GM18867 (cell line): ENCODE measurements at regions not wholly inside any gene's neighbourhood (a gene's known extent, or its start where the extent isn't known, plus 50 kb on each side); places are given as distances from the start of the nearest gene placed in this dataset.
"Not testable (repeated sequence)": the region's sequence is repeated elsewhere in the genome, so short reads cannot be mapped to it uniquely, and the experiment has no call there.

Source experiments
- ATAC-seq: cut with Tn5 transposase; IDR thresholded peaks from one replicate; pipeline ENCODE4 v1.9.1; 2021; ENCODE audit warnings: mild to moderate bottlenecking, moderate library complexity; ENCODE audit not compliant: unreplicated experiment

DNA sequence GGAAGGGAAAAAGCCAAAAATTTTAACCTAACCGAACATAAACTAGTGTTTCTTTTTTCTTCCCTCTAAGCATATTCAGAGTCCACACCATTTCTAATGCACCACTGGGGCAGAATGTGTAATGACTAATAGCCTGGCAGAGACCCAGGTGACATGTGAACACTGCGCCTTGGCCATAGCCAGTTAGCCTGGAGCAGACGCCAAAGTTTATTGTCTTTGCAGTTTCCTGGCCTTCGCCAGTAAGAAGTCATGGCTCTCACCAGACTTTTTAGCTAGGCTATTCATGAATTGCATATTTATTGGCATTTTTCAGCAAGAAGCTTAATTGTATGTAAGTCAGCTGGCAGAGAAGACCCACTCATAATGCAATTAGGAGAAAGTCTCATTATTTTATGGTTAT, 182.8 kb upstream of the SLC27A6 start:
- no peak for ATAC-seq

DNA sequence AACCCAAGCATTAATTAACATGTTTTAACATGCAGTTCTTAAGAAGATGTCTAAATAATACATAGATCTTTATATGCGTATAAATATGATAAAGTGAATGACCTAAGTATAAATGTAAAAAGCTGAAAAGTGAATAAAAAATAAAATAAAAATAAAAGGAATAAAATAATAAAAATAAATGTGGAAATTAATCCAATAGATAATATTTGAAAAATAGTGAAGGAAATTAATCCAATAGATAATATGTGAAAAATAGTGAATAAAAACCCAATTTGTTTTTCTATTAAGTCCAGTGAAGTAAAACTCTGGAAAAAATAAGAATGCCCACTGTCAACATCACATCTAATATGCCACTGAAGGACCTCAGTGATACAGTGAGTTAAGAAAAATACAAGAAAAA, 180.6 kb upstream of the SLC27A6 start:
- no peak for ATAC-seq

DNA sequence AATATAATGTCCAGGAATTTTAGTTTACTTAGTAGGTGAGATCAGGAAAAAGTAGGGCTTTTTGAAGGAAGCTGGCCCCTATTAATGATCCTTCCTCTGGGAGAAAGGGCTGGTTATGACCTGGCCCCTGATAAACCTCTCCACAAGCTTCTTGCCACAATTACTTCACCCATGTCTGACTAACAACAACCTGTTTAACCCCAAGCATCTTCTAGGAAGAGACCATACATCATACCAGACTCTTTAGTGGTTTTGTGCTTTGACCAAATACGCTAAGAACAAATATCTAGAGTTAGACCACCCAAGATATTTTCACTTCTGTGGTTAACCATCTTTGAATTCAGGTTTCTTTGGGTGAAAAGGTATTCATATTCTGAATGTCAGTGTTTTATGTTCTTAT, 174.0 kb upstream of the SLC27A6 start:
- ATAC-seq, result no peak

DNA sequence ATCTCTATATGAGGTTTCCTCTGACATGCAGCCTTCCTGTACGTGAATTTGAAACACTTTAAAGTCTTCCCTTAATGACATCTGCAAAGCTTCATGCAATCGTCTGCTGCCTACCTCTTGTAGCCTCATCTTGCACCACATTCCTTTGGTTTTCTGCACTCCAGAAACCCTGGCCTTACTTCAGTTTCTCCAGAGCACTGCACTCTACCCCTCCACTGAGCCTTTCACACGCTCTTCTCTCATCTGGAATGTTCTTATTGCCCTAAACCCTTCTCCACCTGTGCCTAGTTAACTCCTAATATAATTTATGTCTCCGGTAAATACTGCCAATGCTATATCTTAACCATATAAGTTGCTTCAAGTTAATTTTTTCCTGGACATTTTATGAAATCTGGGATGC, 168.8 kb upstream of the SLC27A6 start:
- ATAC-seq, result no peak

DNA sequence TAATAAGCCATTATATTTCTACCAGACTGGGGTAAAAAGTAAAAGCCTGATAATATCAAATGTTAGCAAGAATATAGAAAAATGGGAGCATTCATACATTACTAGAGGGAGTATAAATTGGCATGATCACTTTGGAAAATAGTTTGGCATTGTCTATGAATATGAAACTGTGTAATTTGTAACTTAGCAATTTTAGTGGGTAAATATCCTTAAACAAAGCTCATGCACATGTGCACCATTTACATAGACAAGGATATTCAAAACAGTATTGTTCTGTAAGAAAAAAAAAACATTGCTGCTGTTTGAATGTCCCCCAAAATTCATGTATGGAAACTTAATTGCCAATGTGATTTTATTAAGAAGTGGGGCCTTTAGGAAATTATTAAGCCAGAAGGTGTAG, 166.4 kb upstream of the SLC27A6 start:
- no peak for ATAC-seq

- no peak for ATAC-seq
Observed at GRCh38 chr5:128799945-128800344, 165.3 kb upstream of the SLC27A6 start.

DNA sequence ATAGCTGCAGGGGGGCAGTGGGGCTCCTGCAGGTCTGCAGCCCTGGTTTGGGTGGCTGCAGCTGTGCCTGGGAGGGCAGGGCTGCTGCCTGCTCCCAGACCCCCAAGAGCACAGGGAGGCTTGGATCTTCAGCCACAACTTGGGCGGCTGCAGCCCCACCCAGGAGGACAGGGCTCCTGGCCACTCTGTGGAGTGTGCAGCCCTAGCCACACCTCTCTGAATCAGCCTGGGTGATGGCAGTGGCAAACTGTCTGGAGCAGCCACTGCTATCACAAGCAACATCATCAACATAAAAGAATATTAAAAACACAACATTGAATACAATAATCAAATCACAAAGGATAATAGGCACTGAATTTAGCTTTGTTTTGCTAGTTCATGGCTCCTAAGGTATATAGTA, 164.9 kb upstream of the SLC27A6 start:
- ATAC-seq, result no peak

DNA sequence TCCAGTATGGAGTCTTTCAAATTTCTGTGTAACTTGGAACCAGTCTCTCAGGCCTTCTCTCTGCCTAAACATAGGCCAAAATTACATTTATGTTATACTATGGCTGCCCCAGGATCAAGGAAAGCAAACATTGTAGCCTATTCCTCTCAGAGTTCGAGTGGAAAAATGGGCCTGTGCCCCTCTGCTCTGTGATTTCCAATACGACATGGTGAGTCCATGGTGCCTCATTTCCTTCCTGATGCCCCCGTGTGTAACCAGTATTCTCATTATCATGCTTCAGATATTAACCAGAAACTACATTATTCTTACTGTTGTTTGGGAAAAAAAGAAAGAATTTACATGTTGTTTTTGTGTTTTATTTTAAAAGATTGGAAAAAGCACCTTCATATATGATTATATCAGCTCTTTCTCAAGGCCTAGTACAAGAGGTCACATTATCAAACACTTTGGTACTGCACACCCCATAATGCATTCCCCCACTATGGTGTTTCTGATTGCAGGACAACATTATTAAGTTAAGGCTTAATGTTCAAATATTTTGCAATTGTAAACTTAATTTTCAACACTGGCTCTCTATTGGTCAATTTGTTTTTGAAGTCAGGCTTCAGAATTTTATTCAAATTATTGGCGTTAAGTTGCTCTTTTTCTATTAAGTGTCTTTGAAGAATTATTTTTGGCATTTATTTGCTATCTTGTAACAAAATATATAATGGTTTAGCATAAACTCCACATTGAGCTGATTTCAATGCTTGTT, 151.8 kb upstream of the SLC27A6 start:
- no peak for ATAC-seq

DNA sequence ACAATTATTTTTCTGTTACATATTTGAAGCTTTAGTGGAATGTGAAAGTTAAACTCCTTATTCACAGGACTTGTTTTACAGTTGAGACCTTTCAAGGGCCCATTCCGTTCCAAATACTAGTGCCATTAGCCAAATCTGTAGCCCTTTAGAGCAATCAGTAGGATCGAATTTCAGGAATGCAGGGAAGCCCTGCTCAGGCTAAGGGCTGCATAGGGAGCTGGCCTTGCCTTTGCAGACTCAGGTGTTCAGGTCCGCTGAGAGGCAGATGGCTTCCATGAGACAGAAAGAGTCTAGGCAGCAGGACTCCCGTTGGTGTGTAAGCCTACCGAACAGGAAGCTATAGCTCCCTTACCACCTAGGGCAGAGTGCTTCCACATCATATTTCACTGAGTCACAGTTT, 150.1 kb upstream of the SLC27A6 start:
- ATAC-seq, result no peak

DNA sequence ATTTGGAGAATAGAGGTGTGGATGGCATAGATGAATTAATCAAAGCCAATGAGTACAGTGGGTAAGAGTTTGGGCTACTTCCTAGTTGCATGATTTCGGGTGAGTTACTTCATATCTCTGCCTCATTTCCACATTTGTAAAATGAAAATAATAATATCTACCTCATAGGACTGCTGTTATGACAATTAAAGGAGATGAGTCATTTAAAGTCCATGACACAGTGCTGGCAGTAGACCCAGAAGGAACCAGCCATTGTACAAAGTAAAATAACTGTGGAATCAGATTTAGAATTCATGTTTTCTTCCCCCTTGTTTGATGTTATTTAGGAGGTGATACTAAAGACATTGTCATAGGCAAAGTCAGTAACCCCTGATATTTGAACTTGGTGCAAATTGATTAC, 139.5 kb upstream of the SLC27A6 start:
- ATAC-seq, result no peak

DNA sequence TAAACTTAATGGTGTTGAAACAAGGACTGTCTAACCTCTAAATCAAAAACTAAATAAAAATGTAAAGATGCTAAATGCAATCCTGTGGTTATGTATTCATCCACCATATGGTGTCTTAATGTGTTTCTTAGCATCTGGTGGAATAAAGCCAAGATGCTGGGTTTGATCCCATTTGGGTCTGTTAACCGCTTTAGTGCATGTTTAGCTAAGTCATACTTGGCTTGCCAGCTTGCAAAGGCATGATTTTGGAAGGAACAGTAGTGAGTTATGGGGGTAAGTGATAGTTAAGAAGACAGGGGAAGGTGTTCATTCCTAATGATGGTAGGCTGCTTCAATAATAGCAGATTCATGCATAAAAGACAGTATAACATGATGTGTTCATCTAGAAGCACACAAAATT, 139.0 kb upstream of the SLC27A6 start:
- ATAC-seq, result no peak

DNA sequence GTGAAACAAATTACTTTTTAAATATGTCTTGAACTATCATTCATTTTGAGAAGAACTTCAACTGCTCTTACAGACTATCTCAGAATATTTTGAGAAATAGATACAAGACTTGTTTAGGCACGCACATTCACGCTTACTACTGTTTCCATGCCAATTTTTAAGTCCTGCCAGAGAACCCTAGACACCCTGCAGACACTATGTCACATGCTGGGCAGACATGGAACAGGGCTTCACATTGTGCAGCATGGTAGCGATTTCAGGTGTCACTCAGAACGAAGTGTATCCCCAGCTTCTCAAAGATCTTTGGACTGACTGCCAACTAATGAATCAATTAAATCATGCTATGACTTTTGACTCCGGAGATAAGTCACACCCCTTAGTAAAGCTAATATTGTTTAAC, 128.7 kb upstream of the SLC27A6 start:
- no peak for ATAC-seq

DNA sequence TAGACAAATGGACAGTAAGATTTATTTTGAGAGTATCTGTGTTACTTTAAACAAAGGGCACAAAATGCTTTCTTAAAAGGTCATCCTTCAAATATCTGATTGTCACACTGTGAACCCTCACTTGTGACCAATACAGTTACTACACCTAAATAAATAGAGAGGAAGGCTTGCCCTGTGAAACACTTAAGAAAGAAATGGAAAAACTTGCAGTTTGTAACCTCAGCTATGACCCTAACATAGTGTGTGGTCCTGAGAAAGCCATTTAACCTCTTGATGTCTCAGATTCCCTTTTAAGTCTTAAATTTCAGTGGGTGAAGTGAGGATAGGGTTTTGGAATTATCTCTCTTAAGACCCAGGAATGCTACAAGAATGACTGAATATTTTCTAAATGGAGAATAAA, 126.7 kb upstream of the SLC27A6 start:
- ATAC-seq, result no peak

DNA sequence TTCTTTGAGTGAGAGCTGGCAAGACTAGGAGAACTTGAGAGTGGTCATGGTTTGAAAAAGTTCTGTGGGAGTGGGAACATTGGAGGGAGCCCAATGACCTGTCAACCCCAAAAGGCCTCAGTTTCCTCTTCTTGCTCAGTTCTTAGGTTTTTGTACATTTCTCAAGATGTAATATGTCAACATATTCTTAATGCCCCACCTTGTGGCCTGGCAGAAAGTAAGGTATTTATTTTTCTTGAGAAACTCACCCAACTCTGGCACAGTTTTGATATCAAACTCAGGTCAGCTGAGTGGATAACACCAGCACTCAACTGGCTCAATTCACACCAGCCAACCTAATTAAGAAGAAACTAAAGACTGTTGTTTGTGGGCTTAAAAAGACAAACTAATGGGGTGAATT, 123.0 kb upstream of the SLC27A6 start:
- no peak for ATAC-seq

GRCh38 chr5:128844354-128844923, 120.8 kb upstream of the SLC27A6 start:
- ATAC-seq, result no peak

GRCh38 chr5:128850049-128850448, 115.2 kb upstream of the SLC27A6 start:
- ATAC-seq, result no peak

GRCh38 chr5:128854931-128855330, 110.4 kb upstream of the SLC27A6 start:
- no peak for ATAC-seq

DNA sequence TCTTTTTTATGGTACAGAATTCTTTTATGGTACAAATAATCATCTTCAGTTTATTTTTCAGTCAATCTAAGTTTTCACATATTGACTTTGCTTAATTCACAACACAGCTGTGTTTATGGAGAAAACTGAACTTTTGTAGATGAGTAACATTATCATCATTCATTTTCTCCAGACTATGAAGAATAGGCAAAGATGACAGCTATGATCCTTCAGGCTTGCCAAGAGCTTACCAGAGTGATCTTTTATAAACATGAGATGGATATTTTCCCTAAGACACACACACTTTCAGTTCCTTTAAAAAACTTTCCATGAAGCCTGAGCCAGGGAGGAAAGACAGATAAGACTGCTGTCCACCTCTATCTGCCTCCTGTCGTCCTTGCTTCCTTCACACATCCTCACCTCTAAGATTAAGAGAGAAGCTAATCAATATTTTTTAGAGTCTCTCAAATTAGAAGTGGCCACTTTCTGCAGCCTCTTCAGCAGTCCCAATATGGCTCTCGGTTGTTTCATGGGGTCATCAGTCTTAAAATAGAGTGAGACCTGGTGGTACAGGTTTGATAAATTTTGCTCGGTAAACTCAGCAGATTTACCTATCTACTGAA, 108.1 kb upstream of the SLC27A6 start:
- ATAC-seq, result no peak

DNA sequence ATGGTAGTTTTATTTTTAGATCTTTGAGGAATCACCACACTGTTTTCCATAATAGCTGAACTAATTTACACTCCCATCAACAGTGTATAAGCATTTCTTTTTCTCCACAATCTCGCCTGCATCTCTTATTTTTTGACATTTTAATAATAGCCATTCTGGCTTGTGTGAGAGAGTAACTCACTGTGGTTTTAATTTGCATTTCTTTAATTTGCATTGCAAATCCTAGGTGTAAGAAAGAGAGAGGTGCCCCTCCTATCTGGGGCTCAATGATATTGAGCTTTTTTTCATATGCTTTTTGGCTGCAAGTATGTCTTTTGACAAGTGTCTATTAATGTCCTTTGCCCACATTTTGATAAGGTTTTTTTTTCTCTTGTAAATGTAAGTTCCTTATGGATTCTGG, 106.3 kb upstream of the SLC27A6 start:
- no peak for ATAC-seq

GRCh38 chr5:128861155-128861554, 104.1 kb upstream of the SLC27A6 start:
- not testable (repeated sequence) for ATAC-seq

GRCh38 chr5:128869970-128870369, 95.3 kb upstream of the SLC27A6 start:
- no peak for ATAC-seq

DNA sequence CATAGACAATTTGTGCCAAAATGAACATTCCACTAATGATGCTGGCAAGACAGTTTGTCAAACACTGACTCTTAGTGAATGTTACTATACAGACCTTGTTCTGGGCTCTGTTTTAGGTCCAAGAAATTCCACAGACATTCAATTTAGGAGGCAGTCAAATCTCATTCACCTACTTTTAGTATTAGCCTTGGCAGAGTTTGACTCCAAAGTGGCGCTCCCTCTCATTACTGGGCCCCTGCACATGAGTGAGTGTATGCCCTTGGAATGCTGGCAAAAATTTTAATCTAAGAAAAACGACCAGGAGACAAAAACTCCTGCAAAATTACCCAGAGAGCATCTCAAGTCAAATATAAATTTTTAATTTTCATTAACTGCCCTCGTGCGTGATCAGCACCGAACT, 94.9 kb upstream of the SLC27A6 start:
- no peak for ATAC-seq

- ATAC-seq, result no peak
Observed at GRCh38 chr5:128870923-128871322, 94.4 kb upstream of the SLC27A6 start.
